CD14-positive monocyte (primary cell): ENCODE measurements at regions not wholly inside any gene's neighbourhood (a gene's known extent, or its start where the extent isn't known, plus 50 kb on each side); places are given as distances from the start of the nearest gene placed in this dataset.

Source experiments
- DNase-seq, 3 donors: peaks; one replicate each; pipeline ENCODE4 v3.0.0-alpha.2; 2011 to 2022
- H2AFZ ChIP-seq: 2 replicates; pipeline ENCODE4 v1.6.0; 2012; ENCODE audit warnings: mild to moderate bottlenecking, low read depth, low read length, inconsistent platforms; ENCODE audit not compliant: insufficient read depth, poor library complexity, severe bottlenecking
- H3K27ac ChIP-seq, 2 donors: 1 replicate in 1 of 2; 2 replicates in 1 of 2; pipeline ENCODE4 v1.5.1; 2012 to 2013; ENCODE audit warnings: low read length in 2 of 2, control low read depth in 1 of 2, inconsistent platforms in 1 of 2, low read depth in 1 of 2, mild to moderate bottlenecking in 1 of 2
- H3K27me3 ChIP-seq, 2 donors: one replicate each; pipeline versions ENCODE4 v1.6.0 to v1.6.1; 2011 to 2013; ENCODE audit warnings: low read length in 2 of 2; ENCODE audit not compliant: control insufficient read depth in 2 of 2, insufficient read depth in 2 of 2
- H3K36me3 ChIP-seq, 2 donors: replicated peaks in 1 of 2; 1 replicate in 1 of 2; 2 replicates in 1 of 2; pipeline versions ENCODE4 v1.5.1 to v1.6.1; 2012 to 2013; ENCODE audit warnings: low read length in 2 of 2, control low read depth in 1 of 2, inconsistent platforms in 1 of 2, mild to moderate bottlenecking in 1 of 2; ENCODE audit not compliant: insufficient read depth in 2 of 2, control insufficient read depth in 1 of 2
- H3K4me1 ChIP-seq, 2 donors: 1 replicate in 1 of 2; 2 replicates in 1 of 2; pipeline versions ENCODE4 v1.5.1 to v1.6.1; 2012 to 2013; ENCODE audit warnings: low read length in 2 of 2, control low read depth in 1 of 2, inconsistent platforms in 1 of 2, mild to moderate bottlenecking in 1 of 2, moderate library complexity in 1 of 2; ENCODE audit not compliant: insufficient read depth in 2 of 2, control insufficient read depth in 1 of 2
- H3K4me2 ChIP-seq: replicated peaks from 2 replicates; pipeline ENCODE3; 2012; ENCODE audit warnings: low read length, moderate library complexity, mild to moderate bottlenecking; ENCODE audit not compliant: poor library complexity, severe bottlenecking; ENCODE audit errors: extremely low read depth
- H3K4me3 ChIP-seq, 3 experiments: fragments of 200-600 bp in 1 of 3; sonication (generic) in 1 of 3; replicated peaks in 1 of 3; 1 replicate in 2 of 3; 2 replicates in 1 of 3; pipeline ENCODE4 v1.5.1; 2011 to 2013; ENCODE audit warnings: low read length in 3 of 3, mild to moderate bottlenecking in 3 of 3, control low read depth in 2 of 3, low read depth in 2 of 3, inconsistent platforms in 1 of 3, moderate library complexity in 1 of 3
- H3K79me2 ChIP-seq: 2 replicates; pipeline ENCODE4 v1.6.0; 2012; ENCODE audit warnings: mild to moderate bottlenecking, control low read depth, inconsistent platforms, low read length, moderate library complexity; ENCODE audit not compliant: insufficient read depth
- H3K9ac ChIP-seq: 2 replicates; pipeline ENCODE4 v1.6.0; 2017; ENCODE audit warnings: low read length, mild to moderate bottlenecking; ENCODE audit not compliant: insufficient read depth, poor library complexity, severe bottlenecking
- H3K9me3 ChIP-seq, 2 donors: replicated peaks in 1 of 2; 1 replicate in 1 of 2; 2 replicates in 1 of 2; pipeline versions ENCODE4 v1.5.1 to v1.6.1; 2012 to 2013; ENCODE audit warnings: low read length in 2 of 2, control low read depth in 1 of 2; ENCODE audit not compliant: control insufficient read depth in 1 of 2, insufficient read depth in 1 of 2
- H4K20me1 ChIP-seq: 2 replicates; pipeline ENCODE4 v1.6.0; 2012; ENCODE audit warnings: mild to moderate bottlenecking, low read length, control low read depth, moderate library complexity; ENCODE audit not compliant: insufficient read depth
- H3K27ac Mint-ChIP-seq, 7 donors: one replicate each; pipeline ENCODE4 v1.8.0; 2020; ENCODE audit warnings: mild to moderate bottlenecking in 7 of 7, mixed read lengths in 7 of 7, moderate library complexity in 6 of 7, inconsistent platforms in 2 of 7
- H3K27me3 Mint-ChIP-seq, 3 donors: one replicate each; pipeline ENCODE4 v1.8.0; 2021 to 2022; ENCODE audit warnings: low read depth in 3 of 3, mild to moderate bottlenecking in 3 of 3, mixed read lengths in 3 of 3, moderate library complexity in 3 of 3, inconsistent platforms in 1 of 3
- H3K36me3 Mint-ChIP-seq, 2 donors: one replicate each; pipeline ENCODE4 v1.8.0; 2020; ENCODE audit warnings: mixed read lengths in 2 of 2, inconsistent platforms in 1 of 2, mild to moderate bottlenecking in 1 of 2
- H3K4me1 Mint-ChIP-seq: one replicate; pipeline ENCODE4 v1.8.0; 2020; ENCODE audit warnings: mild to moderate bottlenecking, mixed read lengths
- H3K4me3 Mint-ChIP-seq, 2 donors: one replicate each; pipeline ENCODE4 v1.8.0; 2020; ENCODE audit warnings: mild to moderate bottlenecking in 2 of 2, mixed read lengths in 2 of 2, moderate library complexity in 1 of 2
- H3K9me3 Mint-ChIP-seq, 7 donors: one replicate each; pipeline ENCODE4 v1.8.0; 2020 to 2022; ENCODE audit warnings: mixed read lengths in 7 of 7, mild to moderate bottlenecking in 6 of 7, moderate library complexity in 6 of 7, inconsistent platforms in 2 of 7
- CTCF ChIP-seq: fragments of 200-600 bp; IDR thresholded peaks from one replicate; pipeline ENCODE4 v1.8.0; 2022; ENCODE audit warnings: antibody characterized with exemption, mild to moderate bottlenecking
- WGBS: methylation state at CpG from one replicate; pipeline ENCODE4 v1.1.5; 2013; ENCODE audit warnings: missing lambda C conversion rate; ENCODE audit not compliant: insufficient coverage; 5-methylcytosine and 5-hydroxymethylcytosine counted together
- intact Hi-C, 2 donors: fragments of 100-400 bp; cut with micrococcal nuclease; formaldehyde crosslinking; loops; one replicate each; pipeline versions ENCODE4 v1.15.0 to v1.15.1; 2023

- H3K36me3 Mint-ChIP-seq = no peaks in the 10 kb centered on the region
- intact Hi-C loops = no loop called here
These were observed 52.3 kb upstream of the BCL11B start for GRCh38 chr14:99324291-99324690.

GRCh38 chr14:99323603-99324185, 51.7 kb upstream of the BCL11B start:
- DNase-seq = no peak
- 93% methylated on average over 13 of the region's 14 CpGs for WGBS
- H3K4me1 ChIP-seq = no peaks in the 10 kb centered on the region
- no peak overlapping the region for H3K27ac Mint-ChIP-seq
- H3K4me3 ChIP-seq = no peak overlapping the region
- intact Hi-C loops = no loop called here
- no peaks in the 10 kb centered on the region for H3K27me3 Mint-ChIP-seq
- peaks cover 0 to 3% (median 0%) of the 10 kb centered on the region in 7 donors for H3K9me3 Mint-ChIP-seq
- H3K27me3 ChIP-seq = no peaks in the 10 kb centered on the region
- no peaks in the 10 kb centered on the region for H3K79me2 ChIP-seq
- H3K27ac ChIP-seq = no peak overlapping the region
- H3K36me3 Mint-ChIP-seq = no peaks in the 10 kb centered on the region
- no peak overlapping the region for H3K9ac ChIP-seq
- H3K36me3 ChIP-seq = no peaks in the 10 kb centered on the region
- H3K4me1 Mint-ChIP-seq = no peaks in the 10 kb centered on the region
- no peak overlapping the region for H3K4me2 ChIP-seq
- no peak for TF ChIP-seq CTCF
- H2AFZ ChIP-seq = no peak overlapping the region
- no peaks in the 10 kb centered on the region for H3K9me3 ChIP-seq
- H4K20me1 ChIP-seq = no peaks in the 10 kb centered on the region
- H3K4me3 Mint-ChIP-seq = no peak overlapping the region

More at GRCh38 chr14:99324291-99324690, 52.3 kb upstream of the BCL11B start:
- H3K4me1 Mint-ChIP-seq = no peaks in the 10 kb centered on the region
- peaks cover 0 to 3% (median 0%) of the 10 kb centered on the region in 7 donors for H3K9me3 Mint-ChIP-seq
- no peaks in the 10 kb centered on the region for H3K4me1 ChIP-seq
- H3K4me2 ChIP-seq = no peak overlapping the region
- no peak overlapping the region for H3K4me3 ChIP-seq
- TF ChIP-seq CTCF = no peak
- no peaks in the 10 kb centered on the region for H3K27me3 ChIP-seq
- no peak overlapping the region for H3K9ac ChIP-seq
- no peaks in the 10 kb centered on the region for H3K27me3 Mint-ChIP-seq
- H3K79me2 ChIP-seq = no peaks in the 10 kb centered on the region
- H3K27ac Mint-ChIP-seq = no peak overlapping the region
- no peaks in the 10 kb centered on the region for H4K20me1 ChIP-seq
- H3K4me3 Mint-ChIP-seq = no peak overlapping the region
- no peak overlapping the region for H3K27ac ChIP-seq
- no peaks in the 10 kb centered on the region for H3K36me3 ChIP-seq
- 80% methylated on average over 5 of the region's 8 CpGs for WGBS
- DNase-seq = no peak
- H2AFZ ChIP-seq = no peak overlapping the region
- no peaks in the 10 kb centered on the region for H3K9me3 ChIP-seq
